Astrocyte (in vitro differentiated cells and primary cell): ENCODE measurements at regions not wholly inside any gene's neighbourhood (a gene's known extent, or its start where the extent isn't known, plus 50 kb on each side); places are given as distances from the start of the nearest gene placed in this dataset.

ENCODE experiments used
- DNase-seq: peaks from one replicate; pipeline ENCODE4 v3.0.0-alpha.2; 2010; ENCODE audit warnings: low read depth
- FAIRE-seq: peaks from 2 replicates; lab custom pipeline; 2011; peaks lifted over from hg19 to GRCh38; lab: Jason Lieb, UNC
- H2AFZ ChIP-seq: 2 replicates; pipeline ENCODE4 v1.6.0; 2012; ENCODE audit warnings: low read depth, low read length, inconsistent platforms
- H3K27ac ChIP-seq: 2 replicates; pipeline ENCODE4 v1.5.1; 2011; ENCODE audit warnings: low read depth, low read length, inconsistent platforms
- H3K27me3 ChIP-seq: 2 replicates; pipeline ENCODE4 v1.6.0; 2011; ENCODE audit warnings: low read length, inconsistent platforms; ENCODE audit not compliant: insufficient read depth
- H3K36me3 ChIP-seq: 2 replicates; pipeline ENCODE4 v1.5.1; 2011; ENCODE audit warnings: low read length, inconsistent platforms; ENCODE audit not compliant: insufficient read depth
- H3K4me1 ChIP-seq: 2 replicates; pipeline ENCODE4 v1.5.1; 2011; ENCODE audit warnings: low read length, inconsistent platforms; ENCODE audit not compliant: insufficient read depth
- H3K4me2 ChIP-seq: 2 replicates; pipeline ENCODE4 v1.6.0; 2012; ENCODE audit warnings: low read length, inconsistent platforms
- H3K4me3 ChIP-seq: 2 replicates; pipeline ENCODE4 v1.5.1; 2011; ENCODE audit warnings: low read depth, mild to moderate bottlenecking, low read length, inconsistent platforms; ENCODE audit not compliant: insufficient read depth
- H3K79me2 ChIP-seq: 2 replicates; pipeline ENCODE4 v1.6.0; 2012; ENCODE audit warnings: mild to moderate bottlenecking, low read length, inconsistent platforms; ENCODE audit not compliant: insufficient read depth
- H3K9ac ChIP-seq: 2 replicates; pipeline ENCODE4 v1.6.0; 2012; ENCODE audit warnings: mild to moderate bottlenecking, low read length, inconsistent platforms
- H3K9me3 ChIP-seq: 2 replicates; pipeline ENCODE4 v1.5.1; 2012; ENCODE audit warnings: low read depth, mild to moderate bottlenecking, low read length, inconsistent platforms; ENCODE audit not compliant: insufficient read depth
- H4K20me1 ChIP-seq: 2 replicates; pipeline ENCODE4 v1.6.0; 2012; ENCODE audit warnings: low read length, inconsistent platforms; ENCODE audit not compliant: insufficient read depth
- H3K27ac Mint-ChIP-seq: one replicate; pipeline ENCODE4 v1.8.0; 2021; ENCODE audit warnings: mild to moderate bottlenecking, mixed read lengths; ENCODE audit not compliant: unreplicated experiment
- H3K27me3 Mint-ChIP-seq: one replicate; pipeline ENCODE4 v1.8.0; 2021; ENCODE audit warnings: low read depth, mixed read lengths; ENCODE audit not compliant: unreplicated experiment
- H3K36me3 Mint-ChIP-seq: one replicate; pipeline ENCODE4 v1.8.0; 2021; ENCODE audit warnings: low read depth, mixed read lengths; ENCODE audit not compliant: unreplicated experiment
- H3K4me1 Mint-ChIP-seq: one replicate; pipeline ENCODE4 v1.8.0; 2021; ENCODE audit warnings: low read depth, mixed read lengths; ENCODE audit not compliant: unreplicated experiment
- H3K4me3 Mint-ChIP-seq: one replicate; pipeline ENCODE4 v1.8.0; 2021; ENCODE audit warnings: mild to moderate bottlenecking, moderate library complexity, mixed read lengths; ENCODE audit not compliant: unreplicated experiment
- H3K9me3 Mint-ChIP-seq: one replicate; pipeline ENCODE4 v1.8.0; 2021; ENCODE audit warnings: mild to moderate bottlenecking, mixed read lengths; ENCODE audit not compliant: unreplicated experiment
- EZH2 ChIP-seq: IDR thresholded peaks from 2 replicates; pipeline ENCODE4 v1.6.1; 2012; ENCODE audit warnings: mild to moderate bottlenecking, low read length, inconsistent platforms; ENCODE audit not compliant: insufficient read depth
- TF ChIP-seq, protein P1 (sequence below): IDR thresholded peaks from 2 replicates; pipeline ENCODE4 v1.5.1; 2011; ENCODE audit warnings: low read depth, mild to moderate bottlenecking, inconsistent platforms, low read length, moderate library complexity; ENCODE audit not compliant: insufficient read depth

DNA sequence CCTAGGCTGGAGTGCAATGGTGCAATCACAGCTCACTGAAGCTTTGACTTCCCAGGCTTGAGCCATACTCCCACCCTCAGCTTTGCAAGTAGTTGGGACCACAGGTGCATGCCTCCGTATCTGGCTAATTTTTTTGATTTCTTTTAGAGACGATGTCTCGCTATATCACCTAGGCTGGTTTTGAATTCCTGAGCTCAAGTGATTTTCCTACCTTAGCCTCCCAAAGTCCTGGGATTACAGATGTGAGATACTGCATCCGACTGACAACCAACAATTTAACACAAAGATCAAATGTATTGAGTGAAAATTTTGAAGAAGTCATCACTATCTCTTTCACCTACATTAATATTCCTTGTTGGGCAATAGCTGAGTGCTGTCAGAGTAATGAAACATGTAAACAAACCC is 181.6 kb downstream of the MYCN start:
- H2AFZ ChIP-seq, result no peak overlapping the region
- H3K4me1 ChIP-seq, result no peaks in the 10 kb centered on the region
- H3K27ac Mint-ChIP-seq, result no peak overlapping the region
- no peak overlapping the region for H3K4me3 ChIP-seq
- H3K4me2 ChIP-seq, result no peak overlapping the region
- H3K36me3 Mint-ChIP-seq, result no peaks in the 10 kb centered on the region
- H3K79me2 ChIP-seq, result no peaks in the 10 kb centered on the region
- H3K9me3 Mint-ChIP-seq, result peaks cover 2% of the 10 kb centered on the region
- H3K27me3 ChIP-seq, result no peaks in the 10 kb centered on the region
- H3K36me3 ChIP-seq, result no peaks in the 10 kb centered on the region
- no peaks in the 10 kb centered on the region for H4K20me1 ChIP-seq
- H3K9me3 ChIP-seq, result peaks cover 3% of the 10 kb centered on the region
- no peak for DNase-seq
- H3K9ac ChIP-seq, result no peak overlapping the region
- H3K4me3 Mint-ChIP-seq, result no peak overlapping the region
- no peak for FAIRE-seq
- H3K4me1 Mint-ChIP-seq, result peaks cover 1% of the 10 kb centered on the region
- no peak for TF ChIP-seq EZH2
- TF ChIP-seq, protein P1, sequence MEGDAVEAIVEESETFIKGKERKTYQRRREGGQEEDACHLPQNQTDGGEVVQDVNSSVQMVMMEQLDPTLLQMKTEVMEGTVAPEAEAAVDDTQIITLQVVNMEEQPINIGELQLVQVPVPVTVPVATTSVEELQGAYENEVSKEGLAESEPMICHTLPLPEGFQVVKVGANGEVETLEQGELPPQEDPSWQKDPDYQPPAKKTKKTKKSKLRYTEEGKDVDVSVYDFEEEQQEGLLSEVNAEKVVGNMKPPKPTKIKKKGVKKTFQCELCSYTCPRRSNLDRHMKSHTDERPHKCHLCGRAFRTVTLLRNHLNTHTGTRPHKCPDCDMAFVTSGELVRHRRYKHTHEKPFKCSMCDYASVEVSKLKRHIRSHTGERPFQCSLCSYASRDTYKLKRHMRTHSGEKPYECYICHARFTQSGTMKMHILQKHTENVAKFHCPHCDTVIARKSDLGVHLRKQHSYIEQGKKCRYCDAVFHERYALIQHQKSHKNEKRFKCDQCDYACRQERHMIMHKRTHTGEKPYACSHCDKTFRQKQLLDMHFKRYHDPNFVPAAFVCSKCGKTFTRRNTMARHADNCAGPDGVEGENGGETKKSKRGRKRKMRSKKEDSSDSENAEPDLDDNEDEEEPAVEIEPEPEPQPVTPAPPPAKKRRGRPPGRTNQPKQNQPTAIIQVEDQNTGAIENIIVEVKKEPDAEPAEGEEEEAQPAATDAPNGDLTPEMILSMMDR, result no peak
- no peak overlapping the region for H3K27ac ChIP-seq
- peaks cover 10% of the 10 kb centered on the region for H3K27me3 Mint-ChIP-seq

DNA sequence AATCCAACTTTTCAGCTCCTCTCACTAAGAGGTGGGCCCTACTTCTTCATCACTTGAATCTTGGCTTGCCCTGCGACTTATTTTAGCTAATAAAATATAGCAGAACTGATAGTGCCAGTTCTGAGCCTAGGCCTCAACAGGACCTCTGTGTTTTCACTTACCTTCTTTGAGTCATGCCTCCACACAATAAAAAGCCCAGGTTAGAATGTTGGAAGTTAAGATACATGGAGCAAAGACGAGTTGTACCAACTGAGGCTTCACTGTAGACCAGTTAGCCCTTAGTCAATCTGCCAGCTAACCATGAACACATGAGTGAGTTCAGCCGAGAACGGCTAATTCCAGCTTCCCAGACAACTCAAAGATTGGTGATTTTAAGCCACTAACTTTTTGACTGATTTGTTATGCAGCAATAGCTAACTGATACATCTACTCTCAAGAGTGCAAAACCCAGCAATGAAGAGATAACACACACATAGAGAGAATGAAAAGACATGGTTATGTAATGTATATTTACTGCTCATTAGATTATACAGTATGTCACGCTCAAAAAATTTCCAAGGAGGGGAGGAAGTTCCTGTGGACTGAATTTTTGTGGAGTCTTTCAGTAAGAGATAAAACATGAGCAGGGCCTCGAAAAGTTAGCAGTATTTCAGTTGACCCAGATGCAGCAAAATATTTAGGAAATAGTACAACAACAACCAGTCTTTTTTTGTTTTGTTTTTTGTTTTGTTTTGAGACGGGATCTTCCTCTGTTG is 181.1 kb downstream of the MYCN start:
- no peak for FAIRE-seq

More for the DNA sequence above, 181.1 kb downstream of the MYCN start:
- Histone ChIP-seq H3K36me3 (no peaks in the 10 kb centered on the region), H3K79me2 (no peaks in the 10 kb centered on the region), H3K4me3 (no peak overlapping the region), H3K4me2 (no peak overlapping the region), H3K9ac (no peak overlapping the region), H4K20me1 (no peaks in the 10 kb centered on the region), H3K9me3 (peaks cover 3% of the 10 kb centered on the region), H3K4me1 (no peaks in the 10 kb centered on the region), H3K27ac (no peak overlapping the region), H2AFZ (no peak overlapping the region), H3K27me3 (no peaks in the 10 kb centered on the region)
- Mint-ChIP-seq H3K27me3 (peaks cover 6% of the 10 kb centered on the region), H3K36me3 (no peaks in the 10 kb centered on the region), H3K9me3 (peaks cover 2% of the 10 kb centered on the region), H3K4me3 (no peak overlapping the region), H3K27ac (no peak overlapping the region), H3K4me1 (no peaks in the 10 kb centered on the region)
- TF ChIP-seq EZH2, result no peak
- TF ChIP-seq, protein P1, result no peak
- no peak for DNase-seq
